Central memory CD8-positive, alpha-beta T cell (primary cell): ENCODE measurements at regions not wholly inside any gene's neighbourhood (a gene's known extent, or its start where the extent isn't known, plus 50 kb on each side); places are given as distances from the start of the nearest gene placed in this dataset.

ENCODE experiments used
- ATAC-seq: fragments of 150-1000 bp; cut with Tn5 transposase; replicated peaks from 2 replicates; pipeline ENCODE4 v1.10.0; 2022; ENCODE audit warnings: mild to moderate bottlenecking, moderate FRiP score, moderate number of reproducible peaks; ENCODE audit not compliant: poor library complexity, severe bottlenecking; ENCODE audit errors: extremely low read depth
- DNase-seq, 2 donors: peaks; one replicate each; pipeline ENCODE4 v3.0.0; 2021; ENCODE audit warnings: low spot score in 2 of 2
- H3K27ac Mint-ChIP-seq: one replicate; pipeline ENCODE4 v1.8.0; 2022; ENCODE audit warnings: low read depth, mild to moderate bottlenecking, moderate library complexity, mixed read lengths
- H3K27me3 Mint-ChIP-seq: one replicate; pipeline ENCODE4 v1.8.0; 2022; ENCODE audit warnings: mixed read lengths
- H3K36me3 Mint-ChIP-seq: one replicate; pipeline ENCODE4 v1.8.0; 2022; ENCODE audit warnings: mild to moderate bottlenecking, moderate library complexity, mixed read lengths; ENCODE audit not compliant: insufficient read depth
- H3K4me1 Mint-ChIP-seq: one replicate; pipeline ENCODE4 v1.8.0; 2022; ENCODE audit warnings: mixed read lengths
- H3K4me3 Mint-ChIP-seq: one replicate; pipeline ENCODE4 v1.8.0; 2022; ENCODE audit warnings: mild to moderate bottlenecking, moderate library complexity, mixed read lengths
- H3K9me3 Mint-ChIP-seq: one replicate; pipeline ENCODE4 v1.8.0; 2022; ENCODE audit warnings: mixed read lengths

- no peaks in the 10 kb centered on the region for H3K36me3 Mint-ChIP-seq
- H3K9me3 Mint-ChIP-seq = no peaks in the 10 kb centered on the region
- peaks cover 5% of the 10 kb centered on the region for H3K4me1 Mint-ChIP-seq
- no peak for DNase-seq
- no peak overlapping the region for H3K4me3 Mint-ChIP-seq
- ATAC-seq = no peak
- no peaks in the 10 kb centered on the region for H3K27me3 Mint-ChIP-seq
- H3K27ac Mint-ChIP-seq = no peak overlapping the region
Observed at GRCh38 chrX:40148385-40149285, 50.9 kb upstream of the BCOR start.

- Mint-ChIP-seq H3K36me3 (no peaks in the 10 kb centered on the region), H3K27me3 (no peaks in the 10 kb centered on the region), H3K9me3 (no peaks in the 10 kb centered on the region), H3K4me3 (no peak overlapping the region), H3K27ac (no peak overlapping the region), H3K4me1 (no peaks in the 10 kb centered on the region)
- ATAC-seq (no peak), DNase-seq (no peak)
Observed at GRCh38 chrX:40147971-40148370, 50.2 kb upstream of the BCOR start.
